Uterus (tissue), 2 donors: ENCODE measurements at regions not wholly inside any gene's neighbourhood (a gene's known extent, or its start where the extent isn't known, plus 50 kb on each side); places are given as distances from the start of the nearest gene placed in this dataset.

Source experiments
- CTCF ChIP-seq, 4 experiments: fragments of 200-600 bp in 2 of 4; fragments of 450-650 bp in 2 of 4; sonication (generic) in 2 of 4; IDR thresholded peaks; one replicate each; pipeline ENCODE4 v1.5.1; 2016 to 2019; ENCODE audit warnings: antibody characterized with exemption in 4 of 4, mild to moderate bottlenecking in 2 of 4, moderate library complexity in 1 of 4
- POLR2A ChIP-seq, 2 donors: fragments of 450-650 bp; IDR thresholded peaks; one replicate each; pipeline ENCODE4 v1.6.1; 2016; ENCODE audit warnings: antibody characterized with exemption in 2 of 2, mild to moderate bottlenecking in 1 of 2, moderate library complexity in 1 of 2

GRCh38 chr4:181507180-181507835 is 735.9 kb upstream of the TENM3 start:
- TF ChIP-seq CTCF (IDR thresholded peaks at IDR 0.05) (no peak), POLR2A (IDR thresholded peaks at IDR 0.05) (no peak)
